HEK293T (cell line): ENCODE measurements at regions not wholly inside any gene's neighbourhood (a gene's known extent, or its start where the extent isn't known, plus 50 kb on each side); places are given as distances from the start of the nearest gene placed in this dataset.

Experiments used
- CTCF ChIA-PET: fragments of 350-600 bp; formaldehyde crosslinking; extraction: SDS; loops from one replicate; lab custom pipeline; 2021; ENCODE audit warnings: antibody characterized with exemption, inconsistent platforms; lab: Yijun Ruan, JAX
- POLR2A ChIA-PET: fragments of 350-600 bp; formaldehyde crosslinking; extraction: SDS; loops from one replicate; lab custom pipeline; 2020; ENCODE audit warnings: antibody characterized with exemption, inconsistent platforms; lab: Yijun Ruan, JAX
- DNase-seq: peaks from one replicate; pipeline ENCODE4 v3.0.0; 2012; ENCODE audit warnings: mixed read lengths; ENCODE audit errors: extremely low spot score
- ARNT ChIP-seq: fragments of 450-650 bp; IDR thresholded peaks from 2 replicates; pipeline ENCODE4 v1.6.1; 2017; ENCODE audit warnings: mild to moderate bottlenecking
- BHLHE40 ChIP-seq: fragments of 450-650 bp; IDR thresholded peaks from 2 replicates; pipeline ENCODE4 v1.6.1; 2016; ENCODE audit warnings: mild to moderate bottlenecking, moderate library complexity, borderline replicate concordance
- CTBP1 ChIP-seq: fragments of 450-650 bp; IDR thresholded peaks from 2 replicates; pipeline ENCODE4 v1.6.1; 2016; ENCODE audit warnings: borderline replicate concordance
- ELF4 ChIP-seq: fragments of 450-650 bp; IDR thresholded peaks from 2 replicates; pipeline ENCODE4 v1.6.1; 2017; ENCODE audit warnings: antibody characterized with exemption
- FOXA1 ChIP-seq: fragments of 450-650 bp; IDR thresholded peaks from 2 replicates; pipeline ENCODE4 v1.6.1; 2016; ENCODE audit warnings: mild to moderate bottlenecking
- FOXK2 ChIP-seq: fragments of 450-650 bp; IDR thresholded peaks from 2 replicates; pipeline ENCODE4 v1.6.1; 2016; ENCODE audit warnings: mild to moderate bottlenecking
- FOXM1 ChIP-seq: fragments of 450-650 bp; IDR thresholded peaks from 2 replicates; pipeline ENCODE4 v1.6.1; 2017; ENCODE audit warnings: mild to moderate bottlenecking, borderline replicate concordance
- HDGF ChIP-seq: fragments of 450-650 bp; IDR thresholded peaks from 2 replicates; pipeline ENCODE4 v1.6.1; 2017; ENCODE audit warnings: antibody characterized with exemption, borderline replicate concordance
- L3MBTL2 ChIP-seq: fragments of 450-650 bp; conservative IDR thresholded peaks from 2 replicates; pipeline ENCODE4 v1.6.1; 2016; ENCODE audit warnings: mild to moderate bottlenecking
- LEF1 ChIP-seq: fragments of 450-650 bp; IDR thresholded peaks from 2 replicates; pipeline ENCODE4 v1.6.1; 2017; ENCODE audit warnings: mild to moderate bottlenecking, borderline replicate concordance
- NFRKB ChIP-seq: fragments of 450-650 bp; IDR thresholded peaks from 2 replicates; pipeline ENCODE4 v1.6.1; 2016; ENCODE audit warnings: mild to moderate bottlenecking, moderate library complexity
- SP1 ChIP-seq: fragments of 450-650 bp; IDR thresholded peaks from 2 replicates; pipeline ENCODE4 v1.6.1; 2017
- SUZ12 ChIP-seq: fragments of 450-650 bp; IDR thresholded peaks from 2 replicates; pipeline ENCODE4 v1.6.1; 2016; ENCODE audit warnings: mild to moderate bottlenecking
- TARDBP ChIP-seq: fragments of 450-650 bp; IDR thresholded peaks from 2 replicates; pipeline ENCODE4 v1.6.1; 2016
- ZNF384 ChIP-seq: fragments of 450-650 bp; IDR thresholded peaks from 2 replicates; pipeline ENCODE4 v1.6.1; 2016
- TF ChIP-seq, protein P1 (sequence below): fragments of 450-650 bp; IDR thresholded peaks from 2 replicates; pipeline ENCODE4 v1.6.1; 2016

DNA sequence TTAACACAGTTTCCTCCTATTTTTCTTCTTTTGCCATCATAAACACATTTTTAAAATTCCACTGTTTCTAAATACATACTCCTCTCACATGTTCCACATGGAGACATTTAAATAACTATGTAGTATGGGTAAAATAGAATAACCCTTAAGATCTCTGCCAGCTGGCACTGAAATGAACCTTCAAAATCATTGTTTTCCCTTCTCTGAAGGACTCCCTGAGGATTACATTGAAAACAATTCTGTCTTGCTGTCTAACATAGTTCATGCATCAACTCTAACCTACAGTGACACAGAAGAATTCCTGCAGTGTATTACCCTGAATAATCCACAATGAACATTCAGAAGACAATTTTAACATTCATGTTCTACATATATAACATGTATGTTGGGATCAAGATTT lies 1361.8 kb upstream of the CITED2 start:
- ChIA-PET CTCF (no interaction called here), POLR2A (no interaction called here)
- TF ChIP-seq HDGF (no peak), ZNF384 (no peak), L3MBTL2 (no peak), SP1 (no peak)
- no peak for DNase-seq

DNA sequence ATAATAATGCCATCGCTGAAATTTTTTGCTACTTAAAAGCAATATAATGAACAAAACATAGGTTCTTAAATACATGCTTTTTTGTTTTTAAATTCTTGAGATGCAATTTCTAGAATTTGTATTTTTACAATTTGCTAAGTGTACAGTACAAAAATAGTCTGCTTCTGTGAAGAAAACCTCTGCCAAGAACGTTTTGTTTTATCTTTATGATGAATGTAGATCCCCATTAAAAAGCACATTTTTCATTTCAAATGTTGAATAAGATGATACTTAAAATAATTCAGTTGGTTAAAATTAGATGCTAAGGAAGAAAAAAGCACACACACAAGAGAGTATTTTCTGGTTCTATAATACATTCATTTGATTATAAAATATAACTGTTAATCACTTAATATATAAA lies 1358.5 kb upstream of the CITED2 start:
- DNase-seq: no peak
- ChIA-PET CTCF (no interaction called here), POLR2A (no interaction called here)
- TF ChIP-seq, protein P1, sequence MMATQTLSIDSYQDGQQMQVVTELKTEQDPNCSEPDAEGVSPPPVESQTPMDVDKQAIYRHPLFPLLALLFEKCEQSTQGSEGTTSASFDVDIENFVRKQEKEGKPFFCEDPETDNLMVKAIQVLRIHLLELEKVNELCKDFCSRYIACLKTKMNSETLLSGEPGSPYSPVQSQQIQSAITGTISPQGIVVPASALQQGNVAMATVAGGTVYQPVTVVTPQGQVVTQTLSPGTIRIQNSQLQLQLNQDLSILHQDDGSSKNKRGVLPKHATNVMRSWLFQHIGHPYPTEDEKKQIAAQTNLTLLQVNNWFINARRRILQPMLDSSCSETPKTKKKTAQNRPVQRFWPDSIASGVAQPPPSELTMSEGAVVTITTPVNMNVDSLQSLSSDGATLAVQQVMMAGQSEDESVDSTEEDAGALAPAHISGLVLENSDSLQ: no peak
- TF ChIP-seq FOXK2: no peak
- TF ChIP-seq L3MBTL2: no peak
- no peak for TF ChIP-seq LEF1
- no peak for TF ChIP-seq CTBP1
- no peak for TF ChIP-seq ARNT
- TF ChIP-seq SP1: no peak
- no peak for TF ChIP-seq FOXM1

DNA sequence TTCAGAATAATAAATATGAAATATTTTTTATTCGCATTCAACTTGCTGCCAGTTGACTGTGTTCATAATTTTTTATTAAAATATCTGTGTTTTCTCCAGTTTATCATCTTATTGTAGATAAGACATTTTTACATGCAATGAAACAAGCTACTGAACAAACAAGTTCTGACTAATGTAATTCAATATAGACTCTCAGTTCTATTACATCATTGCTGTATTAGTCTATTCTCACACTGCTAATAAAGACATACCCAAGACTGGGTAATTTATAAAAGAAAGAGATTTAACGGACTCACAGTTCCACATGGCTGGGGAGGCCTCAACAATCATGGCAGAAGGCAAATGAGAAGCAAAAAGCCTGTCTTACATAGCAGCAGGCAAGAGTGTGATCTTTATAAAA lies 1357.7 kb upstream of the CITED2 start:
- TF ChIP-seq ARNT: no peak
- no peak for TF ChIP-seq FOXK2
- no peak for TF ChIP-seq BHLHE40
- TF ChIP-seq ELF4: no peak
- no peak for TF ChIP-seq ZNF384
- TF ChIP-seq TARDBP: no peak
- no peak for TF ChIP-seq SP1
- TF ChIP-seq NFRKB: no peak
- no peak for TF ChIP-seq L3MBTL2
- CTCF ChIA-PET: no interaction called here
- POLR2A ChIA-PET: no interaction called here
- no peak for DNase-seq

DNA sequence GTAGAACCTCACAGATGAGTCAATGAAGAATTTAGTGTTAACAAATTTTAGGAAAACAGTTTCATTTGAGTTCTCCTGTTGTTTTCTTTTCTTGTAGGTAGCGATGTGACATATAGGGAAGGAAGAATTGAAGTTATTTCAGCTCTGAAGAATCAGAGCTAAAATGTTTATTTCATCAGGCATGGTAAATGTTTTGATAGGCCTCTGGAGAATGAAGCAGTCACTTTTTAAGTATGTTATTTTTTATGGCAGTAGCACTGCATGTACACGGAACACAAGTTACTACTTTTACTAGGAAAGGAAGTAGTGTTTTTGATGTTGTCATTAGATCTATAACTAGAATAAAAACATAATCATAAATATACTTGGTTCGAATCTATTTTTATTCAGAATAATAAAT lies 1357.3 kb upstream of the CITED2 start:
- no peak for TF ChIP-seq ZNF384
- no peak for TF ChIP-seq SP1
- TF ChIP-seq SUZ12: no peak
- no peak for TF ChIP-seq TARDBP
- no peak for TF ChIP-seq ELF4
- TF ChIP-seq FOXK2: no peak
- TF ChIP-seq HDGF: no peak
- TF ChIP-seq FOXM1: no peak
- no peak for TF ChIP-seq BHLHE40
- no peak for TF ChIP-seq NFRKB
- TF ChIP-seq CTBP1: no peak
- no peak for TF ChIP-seq LEF1
- TF ChIP-seq FOXA1: no peak
- TF ChIP-seq, protein P1: no peak
- no peak for TF ChIP-seq L3MBTL2
- no peak for TF ChIP-seq ARNT
- ChIA-PET POLR2A (no interaction called here), CTCF (no interaction called here)
- DNase-seq: no peak

DNA sequence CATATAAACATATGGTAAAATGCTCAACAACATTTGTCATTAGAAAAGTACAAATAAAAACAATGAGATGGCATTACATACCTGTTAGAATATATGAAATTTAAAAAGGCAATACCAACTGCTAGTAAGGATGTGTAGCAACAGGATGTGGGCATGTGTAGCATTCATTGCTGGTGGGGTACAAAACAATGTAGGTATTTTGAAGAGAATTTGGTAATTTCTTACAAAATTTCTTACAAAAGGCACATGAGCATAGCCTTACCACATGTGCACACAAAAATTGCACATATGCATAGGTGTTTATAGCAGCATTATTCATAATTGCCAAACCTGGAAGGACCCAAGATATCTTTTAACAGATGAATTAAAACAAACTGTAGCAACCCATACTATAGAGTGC lies 1355.1 kb upstream of the CITED2 start:
- ChIA-PET CTCF (no interaction called here), POLR2A (no interaction called here)
- no peak for DNase-seq
- TF ChIP-seq, protein P1: no peak
- no peak for TF ChIP-seq TARDBP
- TF ChIP-seq ZNF384: no peak
- no peak for TF ChIP-seq CTBP1
- TF ChIP-seq FOXK2: no peak
- TF ChIP-seq ELF4: no peak
- TF ChIP-seq NFRKB: no peak
- no peak for TF ChIP-seq SP1
- no peak for TF ChIP-seq SUZ12
- no peak for TF ChIP-seq FOXA1
- no peak for TF ChIP-seq L3MBTL2
- no peak for TF ChIP-seq FOXM1
- TF ChIP-seq ARNT: no peak
- no peak for TF ChIP-seq BHLHE40
- no peak for TF ChIP-seq HDGF
- no peak for TF ChIP-seq LEF1

DNA sequence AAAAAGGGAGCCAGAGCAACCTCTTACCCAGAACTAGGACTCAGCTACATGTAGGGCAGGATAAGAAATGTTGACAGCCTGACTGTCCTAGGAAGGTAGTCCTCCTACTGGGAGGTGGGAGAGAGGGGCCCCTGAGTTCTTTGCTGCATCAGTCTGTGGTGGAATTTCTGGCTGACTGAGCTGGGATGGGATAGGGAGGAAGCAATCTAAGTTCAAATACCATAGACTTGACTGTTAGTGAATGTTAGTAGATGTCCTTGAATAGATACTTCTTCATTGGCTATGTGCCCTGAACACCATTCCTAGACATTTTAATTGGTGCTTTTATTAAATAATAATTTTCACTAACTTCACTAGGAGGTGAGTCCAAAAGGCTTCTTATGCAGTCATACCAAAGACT lies 1343.6 kb upstream of the CITED2 start:
- ChIA-PET CTCF (interaction anchor here (0.6 kb wide), 1 partner anchor 48 kb away, joined by 3 read pairs; no protein-coding TSS in a partner anchor), POLR2A (no interaction called here)
- no peak for DNase-seq
- TF ChIP-seq CTBP1: no peak
- TF ChIP-seq HDGF: no peak
- TF ChIP-seq BHLHE40: no peak
- TF ChIP-seq FOXM1: no peak
- TF ChIP-seq FOXK2: no peak
- TF ChIP-seq ELF4: no peak

DNA sequence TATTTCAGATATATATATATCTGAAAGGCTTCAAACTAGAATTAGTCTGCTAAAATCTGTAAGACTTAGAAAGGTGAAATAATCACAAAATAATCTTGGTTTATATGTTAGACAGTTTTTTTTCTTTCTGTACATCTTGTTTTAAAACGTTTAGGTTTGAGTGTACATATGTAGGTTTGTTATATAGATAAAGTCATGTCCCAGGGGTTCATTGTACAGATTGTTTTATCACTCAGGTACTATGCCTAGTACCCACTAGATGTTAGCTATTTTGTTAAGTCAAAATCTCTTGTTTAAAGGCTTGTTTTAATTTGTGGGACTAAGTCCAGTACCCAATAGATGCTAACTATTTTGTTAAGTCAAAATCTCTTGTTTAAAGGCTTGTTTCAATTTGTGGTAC lies 1339.0 kb upstream of the CITED2 start:
- CTCF ChIA-PET: no interaction called here

More for the DNA sequence above, 1339.0 kb upstream of the CITED2 start:
- no peak for DNase-seq
- POLR2A ChIA-PET: no interaction called here
- TF ChIP-seq ZNF384 (no peak), LEF1 (no peak), TARDBP (no peak), ELF4 (no peak), HDGF (no peak), FOXM1 (no peak), ARNT (no peak), CTBP1 (no peak)
